Kidney glomerular epithelial cell (primary cell): ENCODE measurements at regions not wholly inside any gene's neighbourhood (a gene's known extent, or its start where the extent isn't known, plus 50 kb on each side); places are given as distances from the start of the nearest gene placed in this dataset.

ENCODE experiments used
- DNase-seq: peaks from one replicate; lab custom pipeline; 2025; lab: John Stamatoyannopoulos, UW

GRCh38 chr3:73954506-73954905 is 329.8 kb upstream of the PDZRN3 start:
- DNase-seq, result no peak

- no peak for DNase-seq
Measured at GRCh38 chr3:73952781-73953180, 328.0 kb upstream of the PDZRN3 start.

- no peak for DNase-seq
Measured at GRCh38 chr3:73950865-73951558, 326.3 kb upstream of the PDZRN3 start.

GRCh38 chr3:73945541-73945940 is 320.8 kb upstream of the PDZRN3 start:
- no peak for DNase-seq

- no peak for DNase-seq
Measured at GRCh38 chr3:73939985-73940384, 315.2 kb upstream of the PDZRN3 start.

- no peak for DNase-seq
Measured at GRCh38 chr3:73933585-73933984, 308.8 kb upstream of the PDZRN3 start.

GRCh38 chr3:73927203-73927570 is 302.4 kb upstream of the PDZRN3 start:
- DNase-seq, result no peak

- no peak for DNase-seq
Measured at GRCh38 chr3:73926360-73927202, 301.8 kb upstream of the PDZRN3 start.

- no peak for DNase-seq
Measured at GRCh38 chr3:73925011-73925410, 300.3 kb upstream of the PDZRN3 start.

- DNase-seq, result no peak
Measured at GRCh38 chr3:73924048-73924447, 299.3 kb upstream of the PDZRN3 start.

GRCh38 chr3:73917643-73918042 is 292.9 kb upstream of the PDZRN3 start:
- DNase-seq, result no peak

- no peak for DNase-seq
Measured at GRCh38 chr3:73915886-73916285, 291.1 kb upstream of the PDZRN3 start.

GRCh38 chr3:73908218-73908617 is 283.5 kb upstream of the PDZRN3 start:
- no peak for DNase-seq

- DNase-seq, result no peak
Measured at GRCh38 chr3:73901686-73902085, 276.9 kb upstream of the PDZRN3 start.

- no peak for DNase-seq
Measured at GRCh38 chr3:73894474-73895213, 269.9 kb upstream of the PDZRN3 start.

GRCh38 chr3:73893089-73893488 is 268.3 kb upstream of the PDZRN3 start:
- DNase-seq, result no peak

- DNase-seq, result no peak
Measured at GRCh38 chr3:73885862-73886261, 261.1 kb upstream of the PDZRN3 start.

- DNase-seq, result no peak
Measured at GRCh38 chr3:73884361-73884760, 259.6 kb upstream of the PDZRN3 start.

- no peak for DNase-seq
Measured at GRCh38 chr3:73883497-73883896, 258.8 kb upstream of the PDZRN3 start.

GRCh38 chr3:73874606-73875369 is 250.0 kb upstream of the PDZRN3 start:
- DNase-seq, result no peak

GRCh38 chr3:73874161-73874560 is 249.4 kb upstream of the PDZRN3 start:
- no peak for DNase-seq

- DNase-seq, result peak; percentile 25
Measured at GRCh38 chr3:73868688-73869315, 244.1 kb upstream of the PDZRN3 start.
